GM18517 (cell line): ENCODE measurements at regions not wholly inside any gene's neighbourhood (a gene's known extent, or its start where the extent isn't known, plus 50 kb on each side); places are given as distances from the start of the nearest gene placed in this dataset.
"Not testable (repeated sequence)": the region's sequence is repeated elsewhere in the genome, so short reads cannot be mapped to it uniquely, and the experiment has no call there.

ENCODE experiments used
- ATAC-seq: cut with Tn5 transposase; IDR thresholded peaks from one replicate; pipeline ENCODE4 v1.9.1; 2021; ENCODE audit warnings: mild to moderate bottlenecking, moderate library complexity; ENCODE audit not compliant: unreplicated experiment

DNA sequence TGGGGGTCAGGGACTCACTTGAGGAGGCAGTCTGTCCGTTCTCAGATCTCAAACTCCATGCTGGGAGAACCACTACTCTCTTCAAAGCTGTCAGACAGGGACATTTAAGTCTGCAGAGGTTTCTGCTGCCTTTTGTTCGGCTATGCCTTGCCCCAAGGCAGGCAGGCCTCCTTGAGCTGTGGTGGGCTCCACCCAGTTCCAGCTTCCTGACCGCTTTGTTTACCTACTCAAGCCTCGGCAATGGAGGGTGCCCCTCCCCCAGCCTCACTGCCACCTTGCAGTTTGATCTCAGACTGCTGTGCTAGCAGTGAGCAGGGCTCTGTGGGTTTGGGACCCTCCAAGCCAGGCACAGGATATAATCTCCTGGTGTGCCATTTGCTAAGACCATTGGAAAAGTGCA lies 530.0 kb downstream of the LRRIQ3 start:
- not testable (repeated sequence) for ATAC-seq

DNA sequence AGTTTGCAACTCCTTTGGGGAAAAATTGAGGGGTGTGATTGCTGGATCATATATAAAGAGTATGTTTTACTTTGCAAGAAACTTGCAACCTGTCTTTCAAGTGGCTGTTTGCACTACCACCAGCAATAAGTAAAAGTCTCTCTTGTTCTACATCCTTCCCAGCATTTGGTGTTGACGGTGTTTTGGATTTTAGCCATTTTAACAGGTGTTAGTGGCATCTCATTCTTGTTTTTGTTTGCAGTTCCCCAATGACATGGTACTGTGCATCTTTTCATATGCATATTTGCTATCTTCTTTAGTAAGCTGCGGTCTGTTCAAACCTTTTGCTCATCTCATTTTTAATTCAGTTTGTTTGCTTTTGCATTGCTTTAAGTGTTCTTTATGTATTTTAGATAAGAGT lies 535.5 kb downstream of the LRRIQ3 start:
- no peak for ATAC-seq

DNA sequence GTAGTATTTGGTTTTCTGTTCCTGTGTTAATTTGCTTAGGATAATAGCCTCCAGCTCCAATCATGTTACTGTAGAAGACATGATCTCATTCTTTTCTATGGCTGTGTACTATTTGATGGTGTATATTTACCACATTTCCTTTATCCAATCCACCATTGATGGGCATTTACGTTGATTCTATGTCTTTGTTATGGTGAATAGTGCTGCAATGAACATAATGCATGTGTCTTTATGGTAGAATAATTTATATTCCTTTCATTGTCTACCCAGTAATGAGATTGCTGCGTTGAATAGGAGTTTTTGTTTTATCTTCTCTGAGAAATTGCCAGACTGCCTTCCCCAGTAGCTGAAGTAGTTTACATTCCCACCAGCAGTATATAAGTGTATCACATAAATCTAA lies 538.8 kb downstream of the LRRIQ3 start:
- no peak for ATAC-seq

- no peak for ATAC-seq
These were observed 543.3 kb downstream of the LRRIQ3 start for GRCh38 chr1:73654714-73655113.

DNA sequence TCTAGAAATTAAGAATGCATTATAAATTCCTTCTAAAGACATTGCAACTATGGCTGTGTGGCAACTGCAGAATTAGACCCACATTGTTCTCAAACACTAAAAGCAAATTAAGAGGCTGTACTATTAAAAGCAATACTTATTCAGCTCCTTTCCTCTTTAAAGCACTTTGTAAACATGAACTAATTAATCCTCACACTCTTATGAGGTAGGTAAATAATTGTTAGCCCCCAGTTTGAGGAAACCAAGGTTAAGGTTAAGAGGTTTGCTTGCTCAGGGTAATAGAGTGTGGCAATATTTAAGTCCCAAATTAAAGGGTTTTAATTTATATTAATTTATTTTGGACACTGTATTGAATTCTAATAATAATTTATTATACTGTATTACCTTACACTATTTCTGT lies 553.8 kb downstream of the LRRIQ3 start:
- no peak for ATAC-seq

- ATAC-seq: no peak
These were observed 558.5 kb downstream of the LRRIQ3 start for GRCh38 chr1:73639494-73639893.

DNA sequence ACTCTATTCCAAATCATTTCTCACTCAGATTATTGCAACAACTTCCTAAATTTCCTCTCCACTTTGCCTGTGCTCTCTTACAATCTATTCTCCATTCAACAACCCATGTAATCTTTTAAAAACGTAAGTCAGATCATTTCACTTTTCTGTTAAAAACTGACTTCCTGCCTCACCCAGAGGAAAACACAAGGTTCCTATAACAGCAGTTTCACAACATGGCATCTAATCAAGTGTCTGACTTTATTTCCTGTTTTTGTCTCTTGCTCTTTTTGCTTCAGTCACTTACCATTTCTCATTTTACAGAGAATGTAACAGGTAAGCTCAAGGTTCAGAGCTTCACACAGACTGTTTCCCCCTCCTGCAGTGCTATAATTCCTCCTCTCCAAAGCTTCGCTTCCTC lies 560.7 kb downstream of the LRRIQ3 start:
- ATAC-seq: no peak

- ATAC-seq: no peak
These were observed 563.0 kb downstream of the LRRIQ3 start for GRCh38 chr1:73635021-73635420.

GRCh38 chr1:73627723-73628122 lies 570.3 kb downstream of the LRRIQ3 start:
- no peak for ATAC-seq

DNA sequence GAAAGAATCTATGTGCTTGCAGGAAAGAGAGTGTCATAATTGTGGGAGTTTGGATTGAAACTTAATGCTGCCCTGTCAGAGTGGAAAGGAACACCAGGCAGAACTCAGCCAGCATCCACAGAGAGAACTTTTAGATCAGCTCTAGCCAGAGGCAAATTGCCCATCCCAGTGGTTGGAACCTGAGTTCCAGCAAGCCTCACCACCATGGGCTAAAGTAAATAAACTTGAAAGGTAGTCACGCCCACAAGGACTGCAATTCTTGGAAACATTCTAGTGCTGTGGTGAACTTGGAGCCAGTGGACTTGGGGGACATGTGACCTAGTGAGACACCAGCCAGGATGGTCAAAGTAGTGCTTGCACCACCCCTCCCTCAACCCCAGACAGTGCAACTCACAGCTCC lies 571.6 kb downstream of the LRRIQ3 start:
- no peak for ATAC-seq

GRCh38 chr1:73623946-73624345 lies 574.0 kb downstream of the LRRIQ3 start:
- ATAC-seq: no peak

DNA sequence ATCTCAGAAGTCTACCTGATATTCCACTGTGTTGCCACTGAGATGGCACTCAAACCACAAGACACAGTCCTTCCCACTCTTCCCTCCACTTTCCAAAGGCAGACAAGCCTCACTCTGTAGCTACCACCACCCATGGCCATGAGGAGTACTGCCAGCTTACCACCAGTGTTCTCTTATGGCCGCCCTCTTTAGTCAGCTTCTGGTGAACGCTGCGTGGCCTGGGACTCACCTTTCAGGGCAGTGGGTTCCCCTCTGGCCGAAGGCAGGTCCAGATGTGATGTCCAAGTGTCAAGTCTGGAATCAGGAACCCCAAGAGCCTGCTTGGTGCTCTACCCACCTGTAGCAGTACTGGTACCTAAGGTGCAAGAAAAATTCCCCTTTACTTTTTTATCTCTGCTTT lies 580.8 kb downstream of the LRRIQ3 start:
- ATAC-seq: no peak

- ATAC-seq: no peak
These were observed 586.3 kb downstream of the LRRIQ3 start for GRCh38 chr1:73611681-73612080.

GRCh38 chr1:73604739-73605138 lies 593.2 kb downstream of the LRRIQ3 start:
- no peak for ATAC-seq

GRCh38 chr1:73604211-73604610 lies 593.8 kb downstream of the LRRIQ3 start:
- no peak for ATAC-seq

DNA sequence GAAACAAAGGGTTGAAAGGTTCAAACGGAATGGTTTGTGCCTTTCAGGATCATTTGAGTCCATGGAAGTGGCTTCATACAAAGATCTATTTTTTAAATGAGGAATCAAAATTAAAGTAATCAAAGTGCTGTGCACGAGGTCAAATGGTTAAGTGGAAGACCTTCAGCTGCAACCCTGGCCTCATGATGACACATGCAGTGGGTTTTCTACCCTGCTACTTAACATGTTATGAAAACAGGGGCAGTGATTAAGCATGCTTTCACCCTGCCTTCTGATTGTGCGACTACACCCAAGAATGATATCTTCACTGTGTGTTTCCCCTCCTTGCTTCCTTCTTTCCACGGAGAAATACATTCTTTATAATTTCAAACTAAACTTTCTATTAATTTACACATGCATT lies 604.2 kb downstream of the LRRIQ3 start:
- no peak for ATAC-seq

DNA sequence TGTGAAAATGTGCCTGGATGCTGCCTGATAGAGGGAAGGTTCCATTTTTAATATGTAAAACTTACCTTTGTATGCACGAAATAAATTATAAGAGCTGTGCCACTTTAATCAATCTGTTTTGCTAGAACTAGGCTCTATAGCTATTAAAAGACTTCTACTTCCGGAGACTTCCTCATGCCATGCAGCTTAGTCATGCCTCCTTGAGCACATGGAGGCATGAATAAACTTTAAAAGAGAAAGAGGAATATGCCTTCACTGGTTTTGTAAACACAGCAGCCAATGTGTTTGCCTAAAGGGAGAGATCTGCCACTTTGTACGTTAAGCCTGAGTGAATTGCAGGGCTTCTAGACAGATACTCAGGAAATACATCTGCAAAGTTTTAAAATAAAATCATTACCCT lies 604.6 kb downstream of the LRRIQ3 start:
- ATAC-seq: no peak

DNA sequence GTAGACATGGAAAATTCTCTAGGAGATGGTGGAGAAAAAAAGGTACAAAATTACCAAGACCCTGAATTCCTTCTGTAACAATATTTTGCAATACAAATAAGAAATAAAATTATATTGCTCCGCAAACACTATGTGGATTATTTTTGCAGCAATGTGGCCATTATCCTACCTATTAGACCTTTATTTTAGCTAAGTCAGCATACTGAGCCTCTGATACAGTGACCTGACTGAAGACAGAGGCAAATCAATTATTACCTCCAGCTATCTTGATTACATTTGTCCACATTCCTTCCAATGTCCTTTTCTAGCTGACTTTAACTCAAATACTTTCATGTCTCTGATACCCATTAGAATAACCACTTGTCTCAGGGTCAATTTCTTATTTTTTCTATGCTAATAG lies 610.9 kb downstream of the LRRIQ3 start:
- no peak for ATAC-seq

DNA sequence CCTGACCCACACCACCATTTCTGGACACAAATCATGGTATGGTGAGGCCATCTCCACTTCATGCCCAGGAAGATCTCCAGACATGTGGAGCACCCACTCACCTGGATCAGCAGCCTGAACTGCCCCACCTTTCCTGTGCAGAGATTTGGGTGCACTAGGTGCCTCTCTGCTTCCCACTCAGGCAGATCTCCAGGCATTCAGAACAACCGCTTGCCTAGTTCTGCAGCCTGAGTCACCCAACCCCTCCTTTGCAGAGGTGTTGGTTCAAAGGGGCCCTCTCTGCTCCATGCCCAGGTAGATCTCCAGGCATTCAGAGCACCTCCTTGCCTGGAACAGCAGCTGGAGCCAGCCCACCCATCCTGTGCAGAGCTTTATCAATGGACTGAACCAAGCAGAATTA lies 620.8 kb downstream of the LRRIQ3 start:
- no peak for ATAC-seq

DNA sequence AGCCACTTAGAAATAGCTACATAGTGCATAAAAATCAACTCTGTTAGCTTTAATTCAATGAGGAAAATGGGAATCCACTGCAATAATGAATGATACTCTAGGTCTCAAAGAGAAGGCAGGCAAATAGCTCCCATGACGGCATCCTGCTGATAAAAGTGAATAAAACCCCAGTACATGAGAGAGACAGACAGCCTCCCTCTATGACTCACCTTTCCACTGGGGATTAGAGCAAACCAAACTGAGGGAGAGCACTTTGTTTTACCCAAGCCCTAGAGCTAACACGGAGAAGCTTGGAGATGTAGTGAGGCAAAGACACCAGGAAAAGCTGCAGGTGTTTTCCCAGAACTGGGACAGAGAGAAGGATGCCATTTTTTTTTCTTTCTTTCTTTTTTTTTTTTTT lies 621.9 kb downstream of the LRRIQ3 start:
- no peak for ATAC-seq

- no peak for ATAC-seq
These were observed 633.7 kb downstream of the LRRIQ3 start for GRCh38 chr1:73564294-73564693.

DNA sequence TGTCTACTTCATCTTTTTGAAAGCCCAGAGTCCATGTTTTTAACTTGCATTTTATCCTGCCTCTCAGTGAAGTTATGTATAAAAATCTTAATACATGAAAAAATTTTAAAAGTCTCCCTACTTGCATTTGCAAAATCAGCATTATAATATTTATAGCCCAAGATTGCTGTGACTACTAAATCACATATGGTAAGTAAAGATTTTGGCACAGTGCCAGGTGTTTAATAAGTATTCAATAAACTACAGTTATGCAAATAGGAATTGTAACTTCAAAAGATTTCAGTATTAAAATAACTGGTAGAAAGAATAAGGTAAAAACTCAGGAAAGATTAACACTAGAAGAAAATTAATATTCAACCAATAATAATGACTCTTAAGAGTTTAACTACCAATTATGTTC lies 641.7 kb downstream of the LRRIQ3 start:
- ATAC-seq: no peak

DNA sequence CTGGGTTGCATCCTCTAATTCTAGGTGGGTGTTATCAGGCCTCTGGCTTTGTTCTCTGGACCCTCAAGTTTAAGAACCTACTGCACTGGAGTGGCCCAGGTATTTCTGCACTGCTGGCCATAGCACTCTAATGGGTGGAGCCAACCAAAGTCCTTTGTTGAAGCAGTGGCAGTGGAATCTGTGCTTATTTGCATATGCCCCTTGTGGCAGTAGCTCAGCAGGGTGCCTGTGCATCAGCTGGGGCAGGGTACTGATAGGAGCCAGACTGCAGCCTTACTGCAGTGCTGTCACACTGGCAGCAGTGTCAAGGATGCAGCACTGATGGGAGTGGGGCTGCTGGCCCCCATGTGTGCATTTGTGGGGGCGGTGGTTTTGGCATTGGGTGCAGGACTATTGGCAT lies 660.6 kb downstream of the LRRIQ3 start:
- ATAC-seq: no peak

- ATAC-seq: no peak
These were observed 680.3 kb downstream of the LRRIQ3 start for GRCh38 chr1:73517603-73518191.
